LNCaP clone FGC (cell line): ENCODE measurements at regions not wholly inside any gene's neighbourhood (a gene's known extent, or its start where the extent isn't known, plus 50 kb on each side); places are given as distances from the start of the nearest gene placed in this dataset.

Source experiments
- DNase-seq: peaks from one replicate; pipeline ENCODE4 v3.0.0-alpha.2; 2011; ENCODE audit warnings: low read depth
- H3K4me3 ChIP-seq: 2 replicates; pipeline ENCODE4 v1.5.1; 2011; ENCODE audit warnings: mild to moderate bottlenecking, low read depth, low read length, control low read depth
- CTCF ChIP-seq: IDR thresholded peaks from 2 replicates; pipeline ENCODE4 v1.5.1; 2012; ENCODE audit warnings: mild to moderate bottlenecking; ENCODE audit not compliant: control insufficient read depth, insufficient read depth; ENCODE audit errors: extremely low read depth

- no peak for TF ChIP-seq CTCF
- H3K4me3 ChIP-seq, result no peak overlapping the region
- no peak for DNase-seq
Observed at GRCh38 chrY:15583111-15583510, 1058.8 kb downstream of the NLGN4Y start.

DNA sequence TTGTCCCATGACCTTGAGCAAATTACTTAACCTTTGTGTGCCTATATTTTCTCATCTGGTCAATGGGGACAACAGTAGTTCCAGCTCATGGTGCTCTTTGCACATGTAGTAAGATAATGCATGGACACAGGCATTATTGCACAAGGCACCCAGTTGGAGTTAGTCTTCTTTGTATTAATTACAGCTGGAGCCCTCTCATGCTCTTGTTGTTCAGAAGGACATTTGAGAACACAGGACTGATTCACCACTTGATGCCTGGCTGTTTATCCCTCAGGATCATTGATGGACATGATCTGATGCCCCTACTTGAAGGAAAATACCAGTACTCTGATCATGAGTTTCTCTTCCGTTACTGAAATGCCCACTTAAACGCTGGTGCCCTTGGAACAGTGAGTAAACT, 1068.6 kb downstream of the NLGN4Y start:
- H3K4me3 ChIP-seq, result no peak overlapping the region
- DNase-seq, result no peak
- no peak for TF ChIP-seq CTCF

DNA sequence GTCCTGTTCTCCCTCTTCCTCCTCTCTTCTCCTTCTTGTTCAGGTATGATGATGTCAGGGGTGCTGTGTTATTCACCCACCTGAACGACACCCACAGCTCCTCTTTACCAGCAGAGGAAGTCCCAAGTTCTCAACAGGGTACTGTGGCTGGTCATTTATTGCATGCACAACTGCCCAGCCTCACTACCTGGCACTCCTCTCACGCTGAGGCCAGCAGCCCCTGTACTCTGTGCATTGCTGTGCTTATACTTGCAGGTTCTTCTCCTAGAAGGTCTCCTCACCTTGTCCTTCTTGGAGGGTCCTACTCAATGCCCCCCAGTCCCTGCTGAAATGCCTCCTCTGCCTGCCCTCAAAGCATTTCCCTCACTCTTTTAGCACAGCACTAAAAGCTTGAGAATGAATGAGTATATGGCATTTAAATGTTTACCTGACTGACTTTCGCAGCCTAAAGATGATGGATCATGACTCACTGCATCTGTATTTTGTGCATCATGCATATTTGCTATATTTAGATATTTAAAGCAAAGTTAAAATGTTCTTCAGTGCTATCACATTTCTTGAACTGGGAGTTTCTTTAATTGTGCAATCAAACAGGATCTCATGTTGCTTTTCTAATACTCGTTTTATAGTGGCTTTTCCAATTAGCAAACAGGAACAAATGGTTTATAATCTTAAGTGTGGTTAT, 1069.3 kb downstream of the NLGN4Y start:
- no peak for DNase-seq
- no peak for TF ChIP-seq CTCF
- H3K4me3 ChIP-seq, result no peak overlapping the region

- no peak for DNase-seq
- TF ChIP-seq CTCF, result no peak
- no peak overlapping the region for H3K4me3 ChIP-seq
Observed at GRCh38 chrY:15594179-15594578, 1069.8 kb downstream of the NLGN4Y start.

- TF ChIP-seq CTCF, result no peak
- DNase-seq, result no peak
- no peak overlapping the region for H3K4me3 ChIP-seq
Observed at GRCh38 chrY:15600565-15600964, 1076.2 kb downstream of the NLGN4Y start.

DNA sequence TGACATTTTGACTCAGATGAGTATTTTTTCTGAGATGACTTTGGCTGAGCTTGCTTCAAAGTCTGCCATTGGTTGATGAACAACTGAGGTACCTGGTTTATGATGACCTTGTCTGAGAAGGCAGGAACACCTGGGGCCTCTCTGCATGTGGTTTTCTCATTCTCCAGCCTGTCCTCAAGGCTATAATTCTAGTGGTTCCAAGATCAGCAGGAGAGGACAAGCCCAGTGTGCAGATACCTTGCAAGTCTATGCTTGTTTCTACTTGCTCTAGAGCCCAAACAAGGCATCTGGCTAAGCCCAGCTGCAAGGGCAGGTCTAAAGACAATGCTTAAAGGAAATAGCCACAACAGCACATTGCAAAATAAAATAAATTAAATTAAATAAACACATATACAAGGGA, 1100.0 kb downstream of the NLGN4Y start:
- DNase-seq, result no peak
- H3K4me3 ChIP-seq, result no peak overlapping the region
- no peak for TF ChIP-seq CTCF

GRCh38 chrY:15624928-15625327, 1100.6 kb downstream of the NLGN4Y start:
- no peak for DNase-seq
- H3K4me3 ChIP-seq, result no peak overlapping the region
- TF ChIP-seq CTCF, result no peak
